HG02588 (cell line): ENCODE measurements at regions not wholly inside any gene's neighbourhood (a gene's known extent, or its start where the extent isn't known, plus 50 kb on each side); places are given as distances from the start of the nearest gene placed in this dataset.
"Not testable (repeated sequence)": the region's sequence is repeated elsewhere in the genome, so short reads cannot be mapped to it uniquely, and the experiment has no call there.

ENCODE experiments used
- ATAC-seq: cut with Tn5 transposase; IDR thresholded peaks from one replicate; pipeline ENCODE4 v1.9.1; 2021; ENCODE audit warnings: mild to moderate bottlenecking, moderate library complexity; ENCODE audit not compliant: unreplicated experiment

DNA sequence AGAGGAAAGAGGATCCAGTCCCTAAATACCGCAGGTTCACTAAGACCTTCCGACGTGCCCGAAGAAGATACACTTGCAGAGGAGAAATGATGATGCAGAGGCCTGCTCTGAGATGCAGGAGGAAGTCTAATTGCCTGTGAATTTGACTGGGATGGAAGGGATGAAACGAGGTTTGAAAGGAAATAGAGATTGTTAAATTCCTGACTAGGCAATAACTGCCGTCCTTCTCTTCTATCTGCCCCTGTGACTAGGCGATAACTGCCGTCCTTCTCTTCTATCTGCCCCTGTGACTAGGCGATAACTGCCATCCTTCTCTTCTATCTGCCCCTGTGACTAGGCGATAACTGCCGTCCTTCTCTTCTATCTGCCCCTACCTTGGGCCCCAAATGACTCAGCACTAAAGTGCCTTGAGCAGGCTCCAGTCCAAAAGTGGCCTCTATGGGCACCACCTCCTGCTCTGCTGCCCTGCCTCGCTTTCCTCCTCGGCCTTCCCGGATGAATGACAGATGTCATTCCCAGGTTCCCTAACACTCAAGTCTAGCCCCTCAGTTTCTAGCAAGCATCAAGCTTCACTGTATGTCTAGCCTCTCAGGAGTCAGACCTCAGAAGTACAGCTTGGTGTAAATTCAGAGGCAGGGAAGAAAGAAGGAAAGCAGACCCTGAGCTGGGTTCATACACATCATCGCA lies 189.1 kb downstream of the FOXD4L6 start:
- ATAC-seq: not testable (repeated sequence)

DNA sequence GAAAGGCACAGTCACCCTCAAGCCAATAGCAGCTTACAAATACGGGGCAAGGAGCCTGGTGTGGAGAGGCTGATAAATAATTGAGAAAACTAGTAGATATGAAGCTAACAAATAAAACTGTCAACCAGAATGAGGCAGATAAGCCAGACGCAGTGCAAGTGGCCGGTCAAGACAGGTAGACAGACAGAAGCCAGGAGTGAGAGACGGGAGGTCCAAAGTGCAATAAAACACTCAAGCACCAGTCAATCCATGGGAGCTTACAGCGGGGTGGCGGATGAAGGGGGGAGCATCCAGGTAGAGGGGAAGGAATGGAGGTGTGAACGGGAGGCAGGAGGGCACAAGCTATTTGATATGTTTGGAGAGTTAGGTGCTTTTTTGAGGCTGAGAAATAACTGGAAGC lies 193.1 kb downstream of the FOXD4L6 start:
- no peak for ATAC-seq

DNA sequence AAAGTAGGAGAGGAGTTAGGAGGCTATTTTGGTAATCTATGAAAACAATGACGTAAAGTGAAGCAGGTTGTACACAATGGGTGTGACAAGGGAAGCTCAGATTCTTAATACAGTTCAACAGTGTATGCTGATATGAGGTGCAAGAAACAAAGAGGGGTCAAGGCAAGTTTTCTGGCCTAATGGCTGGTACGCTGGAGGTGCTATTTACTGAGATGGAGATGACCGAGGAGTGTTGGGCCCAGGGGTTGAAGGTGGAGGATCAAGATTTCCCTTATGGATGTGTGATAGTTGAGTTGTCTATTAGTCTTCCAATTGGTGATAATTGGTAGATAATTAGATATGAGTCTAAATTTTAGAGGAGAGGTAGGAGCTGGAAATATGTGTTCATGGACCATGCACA lies 194.0 kb downstream of the FOXD4L6 start:
- ATAC-seq: not testable (repeated sequence)

DNA sequence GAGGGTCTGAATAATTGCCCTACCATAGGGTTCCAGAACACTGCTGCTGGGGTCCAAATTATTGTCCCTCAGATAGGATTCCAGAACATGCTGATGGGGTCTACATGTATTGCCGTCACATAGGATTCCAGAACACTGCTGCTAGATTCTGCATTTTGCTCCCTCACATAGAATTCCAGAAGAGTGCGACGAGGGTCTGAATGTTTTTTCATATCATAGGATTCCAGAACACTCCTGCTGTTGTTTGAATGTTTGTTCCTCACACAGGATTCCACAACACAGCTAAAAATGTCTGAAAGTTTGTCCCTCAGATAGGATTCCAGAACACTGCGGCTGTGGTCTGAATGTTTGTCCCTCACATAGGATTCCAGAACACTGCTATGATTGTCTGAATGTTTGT lies 198.1 kb downstream of the FOXD4L6 start:
- ATAC-seq: not testable (repeated sequence)

DNA sequence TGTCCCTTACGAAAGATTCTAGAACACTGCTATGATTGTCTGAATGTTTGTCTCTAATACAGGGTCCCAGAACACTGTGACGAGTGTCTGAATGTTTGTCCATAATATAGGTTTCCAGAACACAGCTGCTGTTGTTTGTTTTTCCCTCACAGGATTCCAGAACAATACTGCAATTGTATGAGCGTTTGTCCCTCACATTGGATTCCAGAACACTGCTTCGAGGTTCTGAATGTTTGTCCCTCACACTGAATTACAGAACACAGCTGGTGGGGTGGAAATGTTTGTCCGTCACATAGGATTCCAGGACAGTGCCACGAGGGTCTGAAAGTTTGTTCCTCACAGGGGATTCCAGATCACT lies 199.0 kb downstream of the FOXD4L6 start:
- not testable (repeated sequence) for ATAC-seq

DNA sequence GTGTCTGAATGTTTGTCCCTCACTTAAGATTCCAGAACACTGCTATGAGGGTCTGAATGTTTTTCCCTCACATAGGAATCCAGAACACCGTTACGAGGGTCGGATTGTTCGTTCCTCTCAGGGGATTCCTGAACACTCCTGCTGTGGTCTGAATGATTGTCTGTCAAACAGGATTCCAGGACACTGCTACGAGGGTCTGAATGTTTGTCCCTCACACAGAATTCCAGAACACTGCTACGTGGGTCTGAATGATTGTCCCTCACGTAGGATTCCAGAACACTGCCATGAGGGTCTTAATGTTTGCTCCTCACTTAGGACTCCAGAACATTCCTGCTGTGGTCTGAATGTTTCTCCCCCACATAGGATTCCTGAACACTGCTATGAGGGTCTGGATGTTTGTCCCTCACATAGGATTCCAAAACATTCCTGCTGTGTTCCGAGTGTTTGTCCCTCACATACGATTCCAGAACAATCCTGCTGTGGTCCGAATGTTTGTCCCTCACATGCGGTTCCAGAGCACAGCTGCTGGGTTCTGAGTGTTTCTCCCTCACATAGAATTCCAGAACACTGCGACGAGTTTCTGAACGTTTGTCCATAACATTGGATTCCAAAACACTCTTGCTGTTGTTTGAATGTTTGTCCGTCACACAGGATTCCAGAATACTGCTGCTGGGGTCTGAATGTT lies 199.5 kb downstream of the FOXD4L6 start:
- ATAC-seq: no peak

DNA sequence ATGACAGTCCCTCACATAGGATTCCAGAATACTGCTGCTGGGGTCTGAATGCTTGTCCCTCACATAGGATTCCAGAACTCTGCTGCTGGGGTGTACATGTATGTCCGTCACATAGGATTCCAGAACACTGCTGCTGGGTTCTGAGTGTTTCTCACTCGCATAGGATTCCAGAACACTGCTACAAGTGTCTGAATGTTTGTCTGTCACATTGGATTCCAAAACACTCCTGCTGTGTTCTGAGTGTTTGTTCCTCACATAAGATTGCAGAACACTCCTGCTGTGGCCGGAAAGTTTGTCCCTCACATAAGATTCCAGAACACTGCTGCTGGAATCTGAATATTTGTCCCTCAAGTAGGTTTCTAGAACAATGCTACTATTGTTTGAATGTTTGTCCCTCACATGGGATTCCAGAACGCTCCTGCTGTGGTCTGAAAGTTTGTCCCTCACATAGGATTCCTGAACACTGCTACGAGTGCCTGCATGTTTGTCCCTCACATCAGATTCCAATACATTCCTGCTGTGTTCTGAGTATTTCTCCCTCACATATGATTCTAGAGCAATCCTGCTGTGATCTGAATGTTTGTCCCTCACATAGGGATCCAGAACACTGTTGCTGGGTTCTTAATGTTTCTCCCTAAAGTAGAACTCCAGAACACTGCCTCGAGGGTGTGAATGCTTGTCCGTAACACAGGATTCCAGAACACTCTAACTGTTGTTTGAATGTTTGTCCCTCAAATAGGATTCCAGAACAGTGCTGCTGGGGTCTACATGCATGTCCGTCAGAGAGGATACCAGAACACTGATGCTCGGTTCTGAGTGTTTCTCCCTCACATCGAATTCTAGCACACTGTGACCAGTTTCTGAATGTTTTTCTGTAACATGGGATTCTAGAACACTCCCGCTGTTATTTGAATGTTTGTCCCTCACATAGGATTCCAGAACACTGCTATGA lies 200.4 kb downstream of the FOXD4L6 start:
- ATAC-seq: no peak

DNA sequence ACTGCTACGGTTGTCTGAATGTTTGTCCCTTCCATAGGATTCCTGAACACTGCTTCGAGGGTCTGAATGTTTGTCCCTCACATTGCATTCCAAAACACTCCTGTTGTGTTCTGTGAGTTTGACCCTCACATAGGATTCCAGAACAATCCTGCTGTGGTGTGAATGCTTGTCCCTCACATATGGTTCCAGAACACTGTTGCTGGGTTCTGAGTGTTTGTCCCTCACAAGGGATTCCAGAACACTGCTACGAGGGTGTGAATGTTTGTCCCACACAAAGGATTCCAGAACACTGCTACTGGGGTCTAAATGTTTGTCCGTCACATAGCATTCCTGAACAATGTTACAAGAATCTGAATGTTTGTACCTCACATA lies 201.2 kb downstream of the FOXD4L6 start:
- ATAC-seq: no peak

DNA sequence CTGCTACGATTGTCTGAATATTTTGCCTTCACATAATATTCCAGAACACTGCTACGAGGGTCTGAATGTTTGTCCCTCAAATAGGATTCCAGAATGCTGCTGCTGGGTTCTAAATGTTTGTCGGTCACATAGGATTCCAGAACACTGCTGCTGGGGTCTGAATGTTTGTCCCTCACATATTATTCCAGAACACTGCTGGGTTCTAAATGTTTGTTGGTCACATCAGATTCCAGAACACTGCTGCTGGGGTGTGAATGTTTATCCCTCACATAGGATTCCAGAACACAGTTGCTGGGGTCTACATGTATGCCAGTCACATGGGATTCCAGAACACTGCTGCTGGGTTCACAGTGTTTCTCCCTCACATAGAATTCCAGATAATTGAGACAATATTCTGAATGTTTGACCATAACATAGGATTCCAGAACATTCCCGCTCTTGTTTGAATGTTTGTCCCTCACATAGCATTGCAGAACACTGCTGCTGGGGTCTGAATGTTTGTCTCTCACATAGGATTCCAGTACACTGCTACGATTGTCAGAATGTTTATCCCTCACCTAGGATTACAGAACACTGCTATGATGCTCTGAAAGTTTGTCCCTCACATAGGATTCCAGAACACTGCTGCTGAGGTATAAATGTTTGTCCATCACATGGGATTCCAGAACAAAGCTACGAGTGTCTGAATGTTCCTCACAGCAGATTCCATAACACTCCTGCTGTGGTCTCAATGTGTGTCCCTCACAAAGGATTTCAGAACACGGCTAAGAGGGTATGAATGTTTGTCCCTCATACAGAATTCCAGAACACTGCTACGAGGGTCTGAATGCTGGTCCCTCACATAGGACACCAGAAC lies 201.8 kb downstream of the FOXD4L6 start:
- ATAC-seq: no peak

DNA sequence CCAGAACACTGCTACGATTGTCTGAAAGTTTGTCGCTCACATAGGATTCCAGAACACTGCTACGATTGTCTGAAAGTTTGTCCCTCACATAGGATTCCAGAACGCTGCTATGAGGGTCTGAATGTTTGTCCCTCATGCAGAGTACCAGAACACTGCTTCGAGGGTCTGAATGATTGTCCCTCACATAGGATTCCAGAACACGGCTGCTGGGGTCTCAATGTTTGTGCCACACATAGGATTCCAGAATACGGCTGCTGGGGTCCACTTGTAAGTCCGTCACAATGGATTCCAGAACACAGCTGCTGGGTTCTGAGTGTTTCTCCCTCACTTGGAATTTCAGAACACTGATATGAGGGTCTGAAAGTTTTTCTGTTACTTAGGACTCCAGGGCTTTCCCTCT lies 203.3 kb downstream of the FOXD4L6 start:
- no peak for ATAC-seq

DNA sequence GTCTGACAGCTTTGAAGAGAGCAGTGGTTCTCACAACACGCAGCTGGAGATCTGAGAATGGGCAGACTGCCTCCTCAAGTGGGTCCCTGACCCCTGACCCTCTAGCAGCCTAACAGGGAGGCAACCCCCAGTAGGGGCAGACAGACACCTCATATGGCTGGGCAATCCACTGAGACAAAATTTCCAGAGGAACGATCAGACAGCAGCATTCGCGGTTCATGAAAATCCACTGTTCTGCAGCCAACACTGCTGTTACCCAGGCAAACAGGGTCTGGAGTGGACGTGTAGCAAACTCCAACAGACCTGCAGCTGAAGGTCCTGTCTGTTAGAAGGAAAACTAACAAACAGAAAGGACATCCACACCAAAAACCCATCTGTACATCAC lies 212.1 kb downstream of the FOXD4L6 start:
- not testable (repeated sequence) for ATAC-seq

DNA sequence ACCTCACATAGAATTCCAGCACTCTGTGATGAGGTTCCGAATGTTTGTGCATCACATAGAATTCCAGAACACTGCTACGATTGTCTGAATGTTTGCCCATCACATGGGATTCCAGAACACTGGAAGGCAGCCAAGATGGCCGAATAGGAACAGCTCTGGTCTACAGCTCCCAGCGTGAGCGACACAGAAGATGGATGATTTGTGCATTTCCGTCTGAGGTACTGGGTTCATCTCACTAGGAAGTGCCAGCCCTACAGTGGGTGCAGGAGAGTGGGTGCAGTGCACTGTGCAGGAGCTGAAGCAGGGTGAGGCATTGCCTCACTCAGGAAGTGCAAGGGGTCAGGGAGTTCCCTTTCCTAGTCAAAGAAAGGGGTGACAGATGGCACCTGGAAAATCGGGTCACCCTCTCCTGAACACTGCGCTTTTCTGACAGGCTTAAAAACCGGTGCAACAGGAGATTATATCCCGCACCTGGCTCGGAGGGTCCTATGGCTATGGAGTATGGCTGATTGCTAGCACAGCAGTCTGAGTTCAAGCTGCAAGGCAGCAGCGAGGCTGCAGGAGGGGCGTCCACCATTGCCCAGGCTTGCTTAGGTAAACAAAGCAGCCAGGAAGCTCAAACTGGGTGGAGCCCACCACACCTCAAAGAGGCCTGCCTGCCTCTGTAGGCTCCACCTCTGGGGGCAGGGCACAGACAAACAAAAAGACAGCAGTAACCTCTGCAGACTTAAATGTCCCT lies 212.7 kb downstream of the FOXD4L6 start:
- not testable (repeated sequence) for ATAC-seq

DNA sequence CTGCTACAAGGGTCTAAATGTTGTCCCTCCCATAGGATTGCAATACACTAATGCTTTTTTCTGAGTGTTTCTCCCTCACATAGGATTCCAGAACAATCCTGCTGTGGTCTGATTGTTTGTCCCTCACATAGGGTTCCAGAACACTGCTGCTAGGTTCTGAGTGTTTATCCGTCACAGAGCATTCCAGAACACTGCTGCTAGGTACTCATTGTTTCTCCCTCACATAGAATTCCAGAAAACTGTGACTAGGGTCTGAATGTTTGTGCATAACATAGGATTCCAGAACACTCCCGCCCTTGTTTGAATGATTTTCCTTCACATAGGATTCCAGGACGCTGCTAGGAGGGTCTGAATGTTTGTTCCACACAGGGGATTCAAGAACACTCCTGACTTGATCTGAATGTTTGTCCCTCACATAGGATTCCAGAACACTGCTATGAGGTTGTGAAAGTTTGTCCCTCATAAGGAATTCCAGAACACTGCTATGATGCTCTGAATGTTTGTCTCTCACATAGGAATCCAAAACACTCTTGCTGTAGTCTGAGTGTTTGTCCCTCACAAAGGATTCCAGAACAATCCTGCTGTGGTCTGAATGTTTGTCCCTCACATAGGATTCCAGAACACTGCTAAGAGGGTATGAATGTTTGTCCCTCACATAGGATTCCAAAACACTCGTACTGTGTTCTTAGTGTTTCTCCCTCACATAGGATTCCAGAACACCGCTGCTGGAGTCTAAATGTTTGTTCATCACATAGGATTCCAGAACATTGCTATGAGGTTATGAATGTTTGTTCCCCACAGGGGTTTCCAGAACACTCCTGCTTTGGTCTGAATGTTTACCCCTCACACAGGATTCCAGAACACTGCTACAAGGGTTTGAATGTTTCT lies 213.5 kb downstream of the FOXD4L6 start:
- ATAC-seq: no peak

DNA sequence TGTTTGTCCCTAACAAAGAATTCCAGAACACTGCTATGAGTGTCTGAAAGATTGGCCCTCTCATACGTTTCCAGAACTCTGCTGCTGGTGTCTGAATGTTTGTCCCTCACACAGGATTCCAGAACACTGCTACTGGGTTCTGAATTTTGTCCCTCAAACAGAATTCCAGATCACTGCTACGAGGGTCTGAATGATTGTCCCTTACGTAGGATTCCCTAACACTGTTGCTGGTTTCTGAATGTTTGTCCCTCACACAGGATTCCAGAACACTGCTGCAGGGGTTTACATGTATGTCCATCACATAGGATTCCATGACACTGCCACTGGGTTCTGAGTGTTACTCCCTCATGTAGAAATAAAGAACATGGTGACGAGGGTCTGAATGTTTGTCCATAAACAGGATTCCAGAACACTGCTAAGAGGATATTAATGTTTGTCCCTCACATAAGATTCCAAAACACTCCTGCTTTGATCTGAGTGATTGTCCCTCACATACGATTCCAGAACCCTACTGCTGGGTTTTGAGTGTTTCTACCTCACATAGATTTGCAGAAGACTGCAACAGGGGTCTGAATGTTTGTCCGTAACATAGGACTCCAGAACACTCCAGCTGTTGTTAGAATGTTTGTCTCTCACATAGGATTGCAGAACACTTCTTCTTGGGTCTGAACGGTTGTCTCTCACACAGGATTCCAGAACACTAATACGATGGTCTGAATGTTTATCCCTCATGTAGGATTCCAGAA lies 214.4 kb downstream of the FOXD4L6 start:
- no peak for ATAC-seq

DNA sequence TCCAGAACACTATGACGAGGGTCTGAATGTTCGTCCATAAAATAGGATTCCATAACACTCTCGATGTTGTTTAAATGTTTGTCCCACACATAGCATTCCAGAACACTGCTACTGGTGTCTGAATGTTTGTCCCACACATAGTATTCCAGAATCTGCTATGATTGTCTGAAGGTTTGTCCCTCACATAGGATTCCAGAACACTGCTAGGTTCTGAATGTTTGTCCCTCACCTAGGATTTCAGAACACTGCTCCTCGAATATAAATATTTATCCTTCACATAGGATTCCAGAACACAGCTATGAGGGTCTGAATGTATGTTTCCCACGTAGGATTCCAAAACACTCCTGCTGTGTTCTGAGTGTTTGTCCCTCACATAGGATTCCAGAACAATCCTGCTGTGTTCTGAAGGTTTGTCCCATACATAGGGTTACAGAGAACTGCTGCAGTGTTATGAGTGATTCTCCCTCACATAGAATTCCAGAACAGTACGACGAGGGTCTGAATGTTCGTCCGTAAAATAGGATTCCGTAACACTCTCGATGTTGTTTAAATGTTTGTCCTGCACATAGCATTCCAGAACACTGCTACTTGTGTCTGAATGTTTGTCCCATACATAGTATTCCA lies 215.3 kb downstream of the FOXD4L6 start:
- no peak for ATAC-seq

DNA sequence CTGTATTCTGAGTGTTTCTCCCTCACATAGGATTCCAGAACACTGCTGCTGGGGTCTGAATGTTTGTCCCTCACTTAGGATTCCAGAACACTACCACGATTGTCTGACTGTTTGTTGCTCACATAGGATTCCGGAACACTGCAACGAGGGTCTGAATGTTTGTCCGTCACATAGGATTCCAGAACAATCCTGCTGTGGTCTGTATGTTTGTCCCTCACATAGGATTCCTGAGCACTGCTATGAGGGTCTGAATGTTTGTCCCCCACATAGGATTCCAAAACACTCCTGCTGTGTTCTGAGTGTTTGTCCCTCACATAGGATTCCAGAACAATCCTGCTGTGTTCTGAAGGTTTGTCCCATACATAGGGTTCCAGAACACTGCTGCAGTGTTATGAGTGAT lies 215.8 kb downstream of the FOXD4L6 start:
- not testable (repeated sequence) for ATAC-seq

DNA sequence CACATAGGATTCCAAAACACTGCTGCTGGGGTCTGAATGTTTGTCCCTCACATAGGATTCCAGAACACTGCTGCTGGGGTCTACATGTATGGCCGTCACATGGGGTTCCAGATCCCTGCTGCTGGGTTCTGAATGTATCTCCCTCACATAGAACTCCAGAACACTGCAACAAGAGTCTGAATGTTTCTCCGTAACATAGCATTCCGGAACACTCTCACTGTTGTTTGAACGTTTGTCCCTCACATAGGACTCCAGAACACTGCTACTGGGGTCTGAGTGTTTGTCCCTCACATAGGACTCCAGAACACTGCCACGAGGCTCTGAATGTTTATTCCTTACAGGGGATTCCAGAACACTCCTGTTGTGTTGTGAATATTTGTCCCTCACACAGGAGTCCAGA lies 216.8 kb downstream of the FOXD4L6 start:
- no peak for ATAC-seq

DNA sequence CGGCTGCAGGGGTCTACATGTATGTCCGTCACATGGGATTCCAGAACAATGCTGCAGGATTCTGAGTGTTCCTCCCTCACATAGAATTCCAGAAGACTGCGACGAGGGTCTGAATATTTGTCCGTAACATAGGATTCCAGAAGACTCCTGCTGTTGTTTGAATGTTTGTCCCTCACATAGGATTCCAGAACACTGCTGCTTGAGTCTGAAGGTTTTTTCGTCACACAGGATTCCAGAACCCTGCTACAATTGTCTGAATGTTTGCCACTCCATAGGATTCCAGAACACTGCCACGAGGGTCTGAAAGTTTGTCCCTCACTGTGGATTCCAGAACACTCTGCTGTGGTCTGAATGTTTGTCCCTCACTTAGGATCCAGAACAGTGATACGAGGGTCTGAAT lies 217.5 kb downstream of the FOXD4L6 start:
- ATAC-seq: not testable (repeated sequence)
